Sigmoid colon (tissue), 6 donors: ENCODE measurements at regions not wholly inside any gene's neighbourhood (a gene's known extent, or its start where the extent isn't known, plus 50 kb on each side); places are given as distances from the start of the nearest gene placed in this dataset.

Experiments used
- DNase-seq: peaks from one replicate; pipeline ENCODE4 v3.0.0-alpha.2; 2019
- H3K27ac ChIP-seq, 4 donors: fragments of 200-600 bp; sonication (generic); one replicate each; pipeline ENCODE4 v1.5.1; 2016 to 2019; ENCODE audit warnings: mild to moderate bottlenecking in 1 of 4
- H3K27me3 ChIP-seq, 3 donors: fragments of 200-600 bp; sonication (generic); one replicate each; pipeline ENCODE4 v1.5.1; 2019; ENCODE audit warnings: mild to moderate bottlenecking in 1 of 3
- H3K36me3 ChIP-seq, 4 donors: fragments of 200-600 bp; sonication (generic); one replicate each; pipeline ENCODE4 v1.5.1; 2016 to 2019
- H3K4me1 ChIP-seq, 4 donors: fragments of 200-600 bp; sonication (generic); one replicate each; pipeline ENCODE4 v1.5.1; 2017 to 2019
- H3K4me3 ChIP-seq, 4 donors: fragments of 200-600 bp; sonication (generic); one replicate each; pipeline ENCODE4 v1.5.1; 2017 to 2019; ENCODE audit warnings: mild to moderate bottlenecking in 2 of 4, moderate library complexity in 1 of 4
- H3K9me3 ChIP-seq, 4 donors: fragments of 200-600 bp in 3 of 4; sonication (generic) in 3 of 4; one replicate each; pipeline versions ENCODE4 v1.5.1 to v1.6.1; 2013 to 2019
- EP300 ChIP-seq, 4 donors: sonication (generic); formaldehyde crosslinking; IDR thresholded peaks; one replicate each; pipeline ENCODE4 v1.6.1; 2017; ENCODE audit warnings: antibody characterized with exemption in 4 of 4
- POLR2A ChIP-seq, 2 donors: fragments of 450-650 bp; IDR thresholded peaks; one replicate each; pipeline ENCODE4 v1.6.1; 2016; ENCODE audit warnings: antibody characterized with exemption in 2 of 2, mild to moderate bottlenecking in 2 of 2, moderate library complexity in 2 of 2
- POLR2AphosphoS5 ChIP-seq, 4 donors: sonication (generic); formaldehyde crosslinking; IDR thresholded peaks; one replicate each; pipeline ENCODE4 v1.6.1; 2017; ENCODE audit warnings: antibody characterized with exemption in 4 of 4
- WGBS, 2 donors: extraction: QIAGEN DNeasy Blood & Tissue Kit; methylation state at CpG; one replicate each; pipeline ENCODE4 v1.1.7; 2013; 5-methylcytosine and 5-hydroxymethylcytosine counted together
- intact Hi-C: fragments of 100-400 bp; cut with DNase I; formaldehyde crosslinking; loops from one replicate; pipeline ENCODE4 v1.15.1; 2023
- TF ChIP-seq, protein P1 (sequence below), 4 experiments: fragments of 450-650 bp in 3 of 4; fragments of 200-600 bp in 1 of 4; IDR thresholded peaks; one replicate each; pipeline ENCODE4 v1.5.1; 2016 to 2019; ENCODE audit warnings: antibody characterized with exemption in 4 of 4, mild to moderate bottlenecking in 3 of 4, moderate library complexity in 2 of 4
- donor health status: healthy with polysubstance abuse.
- donor health status: healthy.

DNA sequence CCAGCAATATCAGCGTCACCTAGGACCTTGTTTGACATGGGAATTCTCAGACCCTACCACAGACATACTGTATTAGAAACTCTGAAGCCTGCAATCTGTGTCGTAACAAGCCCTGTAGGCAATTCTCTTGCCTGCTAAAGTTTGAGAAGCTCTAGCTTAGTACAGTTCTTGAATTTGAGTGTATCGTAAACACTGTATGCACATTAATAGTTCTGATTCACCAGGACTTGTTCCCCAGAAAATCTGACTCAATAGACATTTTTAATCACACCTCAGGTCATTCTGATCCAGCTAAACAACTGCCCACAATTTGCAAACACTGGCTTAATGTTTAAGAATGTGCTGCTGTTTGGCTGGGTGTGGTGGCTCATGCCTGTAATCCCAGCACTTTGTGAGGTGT is 414.3 kb downstream of the TFAP2A start:
- Histone ChIP-seq H3K27me3 (no peaks in the 10 kb centered on the region), H3K36me3 (no peaks in the 10 kb centered on the region), H3K4me1 (no peaks in the 10 kb centered on the region), H3K9me3 (no peaks in the 10 kb centered on the region), H3K27ac (no peak overlapping the region), H3K4me3 (no peak overlapping the region)
- TF ChIP-seq, protein P1, sequence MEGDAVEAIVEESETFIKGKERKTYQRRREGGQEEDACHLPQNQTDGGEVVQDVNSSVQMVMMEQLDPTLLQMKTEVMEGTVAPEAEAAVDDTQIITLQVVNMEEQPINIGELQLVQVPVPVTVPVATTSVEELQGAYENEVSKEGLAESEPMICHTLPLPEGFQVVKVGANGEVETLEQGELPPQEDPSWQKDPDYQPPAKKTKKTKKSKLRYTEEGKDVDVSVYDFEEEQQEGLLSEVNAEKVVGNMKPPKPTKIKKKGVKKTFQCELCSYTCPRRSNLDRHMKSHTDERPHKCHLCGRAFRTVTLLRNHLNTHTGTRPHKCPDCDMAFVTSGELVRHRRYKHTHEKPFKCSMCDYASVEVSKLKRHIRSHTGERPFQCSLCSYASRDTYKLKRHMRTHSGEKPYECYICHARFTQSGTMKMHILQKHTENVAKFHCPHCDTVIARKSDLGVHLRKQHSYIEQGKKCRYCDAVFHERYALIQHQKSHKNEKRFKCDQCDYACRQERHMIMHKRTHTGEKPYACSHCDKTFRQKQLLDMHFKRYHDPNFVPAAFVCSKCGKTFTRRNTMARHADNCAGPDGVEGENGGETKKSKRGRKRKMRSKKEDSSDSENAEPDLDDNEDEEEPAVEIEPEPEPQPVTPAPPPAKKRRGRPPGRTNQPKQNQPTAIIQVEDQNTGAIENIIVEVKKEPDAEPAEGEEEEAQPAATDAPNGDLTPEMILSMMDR (IDR thresholded peaks at IDR 0.05), result no peak
- TF ChIP-seq POLR2AphosphoS5 (IDR thresholded peaks at IDR 0.05) (no peak), POLR2A (IDR thresholded peaks at IDR 0.05) (no peak), EP300 (IDR thresholded peaks at IDR 0.05) (no peak)
- WGBS, 2 donors, result 81 to 89% methylated on average over 3 of the region's 3 CpGs
- intact Hi-C loops, result no loop called here
- DNase-seq, result no peak

DNA sequence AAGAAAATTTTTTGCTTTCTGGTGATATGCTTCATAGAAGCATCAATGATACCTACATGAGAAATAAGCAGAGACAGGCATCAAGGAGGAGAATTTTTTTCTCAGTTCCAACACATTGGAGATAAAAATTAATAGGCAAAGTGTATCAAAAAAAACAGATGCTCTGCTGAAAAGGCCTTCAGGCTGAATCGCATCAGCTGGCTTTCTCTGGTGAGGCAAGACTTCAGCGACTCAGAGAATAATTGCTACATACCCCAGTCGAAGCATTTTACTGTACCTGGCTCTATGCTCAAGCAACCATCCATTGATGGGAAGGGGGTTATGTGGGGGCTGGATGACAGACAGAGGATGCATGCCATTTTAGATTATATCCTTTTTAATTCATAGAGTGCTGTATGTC is 415.1 kb downstream of the TFAP2A start:
- TF ChIP-seq, protein P1 (IDR thresholded peaks at IDR 0.05), result no peak
- no peak for TF ChIP-seq EP300 (IDR thresholded peaks at IDR 0.05)
- no peak for TF ChIP-seq POLR2A (IDR thresholded peaks at IDR 0.05)
- no peak for TF ChIP-seq POLR2AphosphoS5 (IDR thresholded peaks at IDR 0.05)
- no peak for DNase-seq
- Histone ChIP-seq H3K9me3 (no peaks in the 10 kb centered on the region), H3K27me3 (no peaks in the 10 kb centered on the region), H3K27ac (no peak overlapping the region), H3K4me3 (no peak overlapping the region), H3K36me3 (no peaks in the 10 kb centered on the region), H3K4me1 (no peaks in the 10 kb centered on the region)
- intact Hi-C loops, result no loop called here
- 80 to 90% methylated on average over 3 of the region's 3 CpGs for WGBS, 2 donors

DNA sequence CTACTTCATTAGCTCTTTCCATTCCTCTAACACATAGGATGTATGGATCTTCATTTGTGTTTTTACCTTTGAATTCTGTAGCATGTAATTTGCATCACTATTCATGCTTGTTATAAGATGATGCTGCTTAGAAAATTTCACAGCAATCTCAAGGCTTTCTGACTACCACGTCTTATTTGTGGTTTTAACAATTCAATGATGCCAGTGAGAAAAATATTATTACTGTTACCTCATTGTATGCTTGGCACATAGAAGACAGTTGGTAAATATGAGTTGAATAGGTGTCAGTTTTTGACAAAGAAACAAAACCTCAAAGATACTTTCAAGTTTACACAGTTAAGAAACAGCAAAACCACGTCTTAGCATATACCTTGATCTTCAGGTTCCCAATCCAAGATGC is 428.6 kb downstream of the TFAP2A start:
- 53 to 68% methylated on average over 2 of the region's 2 CpGs for WGBS, 2 donors
- no peaks in the 10 kb centered on the region for H3K4me1 ChIP-seq
- no peak overlapping the region for H3K27ac ChIP-seq
- H3K27me3 ChIP-seq, result no peaks in the 10 kb centered on the region
- no peak for DNase-seq
- H3K4me3 ChIP-seq, result no peak overlapping the region
- intact Hi-C loops, result no loop called here
- TF ChIP-seq POLR2AphosphoS5 (IDR thresholded peaks at IDR 0.05) (no peak), POLR2A (IDR thresholded peaks at IDR 0.05) (no peak), EP300 (IDR thresholded peaks at IDR 0.05) (no peak)
- TF ChIP-seq, protein P1 (IDR thresholded peaks at IDR 0.05), result no peak
- no peaks in the 10 kb centered on the region for H3K36me3 ChIP-seq
- H3K9me3 ChIP-seq, result no peaks in the 10 kb centered on the region

DNA sequence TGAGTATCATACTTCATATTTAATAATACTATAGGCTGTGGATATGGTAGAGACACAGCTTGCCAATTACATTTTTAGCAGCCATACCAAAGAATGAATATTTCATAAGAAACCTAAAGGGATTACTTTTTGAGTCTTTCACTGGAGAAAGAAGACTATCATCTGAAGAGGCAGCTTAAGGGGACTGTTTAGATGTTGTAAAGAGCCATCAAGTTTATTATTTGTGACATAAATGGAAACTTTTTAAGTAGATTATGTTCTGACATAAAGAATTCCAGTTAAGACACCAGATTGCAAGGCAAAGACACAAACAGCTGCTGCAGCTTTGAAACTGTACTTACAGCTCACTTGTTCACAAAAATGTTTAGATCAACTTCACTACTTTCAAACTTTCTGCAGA is 429.4 kb downstream of the TFAP2A start:
- intact Hi-C loops, result no loop called here
- Histone ChIP-seq H3K36me3 (no peaks in the 10 kb centered on the region), H3K4me3 (no peak overlapping the region), H3K9me3 (no peaks in the 10 kb centered on the region), H3K27ac (no peak overlapping the region), H3K27me3 (no peaks in the 10 kb centered on the region), H3K4me1 (no peaks in the 10 kb centered on the region)
- no peak for DNase-seq
- TF ChIP-seq POLR2AphosphoS5 (IDR thresholded peaks at IDR 0.05) (no peak), POLR2A (IDR thresholded peaks at IDR 0.05) (no peak), EP300 (IDR thresholded peaks at IDR 0.05) (no peak)
- TF ChIP-seq, protein P1 (IDR thresholded peaks at IDR 0.05), result no peak

DNA sequence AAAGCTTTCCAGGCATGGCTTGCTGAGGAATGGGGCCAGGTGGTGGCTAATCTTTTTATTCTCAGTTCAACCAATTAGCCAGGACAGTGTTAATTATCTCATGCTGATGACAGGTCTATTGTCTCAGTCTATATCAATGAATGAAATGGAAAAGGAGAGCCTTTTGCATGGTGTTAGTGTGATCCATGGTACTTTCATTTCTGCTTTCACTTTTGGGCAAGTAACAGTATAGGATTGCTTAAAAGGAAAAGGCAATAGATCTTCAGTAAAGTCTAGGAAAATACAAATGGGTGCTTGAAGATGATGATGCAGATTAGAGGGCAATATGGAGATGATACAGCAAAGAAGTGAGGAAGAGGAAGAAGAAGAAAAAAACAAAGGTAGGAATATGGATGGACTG is 430.3 kb downstream of the TFAP2A start:
- Histone ChIP-seq H3K4me1 (no peaks in the 10 kb centered on the region), H3K4me3 (no peak overlapping the region), H3K27ac (no peak overlapping the region), H3K9me3 (no peaks in the 10 kb centered on the region), H3K27me3 (no peaks in the 10 kb centered on the region), H3K36me3 (no peaks in the 10 kb centered on the region)
- intact Hi-C loops, result no loop called here
- DNase-seq, result no peak
- no peak for TF ChIP-seq POLR2A (IDR thresholded peaks at IDR 0.05)
- TF ChIP-seq, protein P1 (IDR thresholded peaks at IDR 0.05), result no peak
- no peak for TF ChIP-seq POLR2AphosphoS5 (IDR thresholded peaks at IDR 0.05)
- no peak for TF ChIP-seq EP300 (IDR thresholded peaks at IDR 0.05)
